GM12864 (cell line): ENCODE measurements at regions not wholly inside any gene's neighbourhood (a gene's known extent, or its start where the extent isn't known, plus 50 kb on each side); places are given as distances from the start of the nearest gene placed in this dataset.

Source experiments
- DNase-seq: peaks from one replicate; pipeline ENCODE4 v3.0.0-alpha.2; 2011; ENCODE audit warnings: low read depth
- H3K4me3 ChIP-seq: 2 replicates; pipeline ENCODE4 v1.5.1; 2011; ENCODE audit warnings: mild to moderate bottlenecking, low read depth, low read length, control low read depth
- TF ChIP-seq, protein P1 (sequence below): IDR thresholded peaks from 2 replicates; pipeline ENCODE4 v1.5.1; 2011; ENCODE audit warnings: low read depth, mild to moderate bottlenecking, moderate library complexity, low read length, control low read depth, inconsistent platforms; ENCODE audit errors: missing control alignments

DNA sequence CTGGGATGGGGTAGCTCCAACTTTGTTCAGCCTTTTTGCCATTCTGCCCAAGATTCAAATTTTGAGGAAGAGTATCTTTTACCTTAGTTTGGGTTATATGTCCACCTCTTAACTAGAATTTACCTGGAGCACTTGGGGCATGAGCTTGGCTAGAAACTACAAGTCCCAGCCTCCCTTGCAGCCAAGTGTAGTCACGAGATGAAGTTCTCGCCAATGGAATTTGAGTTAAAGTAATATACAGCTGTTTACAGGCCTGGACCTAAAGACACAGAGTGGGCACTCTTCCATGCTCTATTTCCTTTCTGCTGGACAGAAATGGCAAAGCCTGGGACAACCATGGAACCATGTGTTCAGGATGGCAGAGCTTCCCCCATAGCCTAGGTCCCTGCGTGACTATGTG, 233.6 kb upstream of the GATB start:
- DNase-seq, result no peak
- H3K4me3 ChIP-seq, result no peak overlapping the region
- TF ChIP-seq, protein P1, sequence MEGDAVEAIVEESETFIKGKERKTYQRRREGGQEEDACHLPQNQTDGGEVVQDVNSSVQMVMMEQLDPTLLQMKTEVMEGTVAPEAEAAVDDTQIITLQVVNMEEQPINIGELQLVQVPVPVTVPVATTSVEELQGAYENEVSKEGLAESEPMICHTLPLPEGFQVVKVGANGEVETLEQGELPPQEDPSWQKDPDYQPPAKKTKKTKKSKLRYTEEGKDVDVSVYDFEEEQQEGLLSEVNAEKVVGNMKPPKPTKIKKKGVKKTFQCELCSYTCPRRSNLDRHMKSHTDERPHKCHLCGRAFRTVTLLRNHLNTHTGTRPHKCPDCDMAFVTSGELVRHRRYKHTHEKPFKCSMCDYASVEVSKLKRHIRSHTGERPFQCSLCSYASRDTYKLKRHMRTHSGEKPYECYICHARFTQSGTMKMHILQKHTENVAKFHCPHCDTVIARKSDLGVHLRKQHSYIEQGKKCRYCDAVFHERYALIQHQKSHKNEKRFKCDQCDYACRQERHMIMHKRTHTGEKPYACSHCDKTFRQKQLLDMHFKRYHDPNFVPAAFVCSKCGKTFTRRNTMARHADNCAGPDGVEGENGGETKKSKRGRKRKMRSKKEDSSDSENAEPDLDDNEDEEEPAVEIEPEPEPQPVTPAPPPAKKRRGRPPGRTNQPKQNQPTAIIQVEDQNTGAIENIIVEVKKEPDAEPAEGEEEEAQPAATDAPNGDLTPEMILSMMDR, result no peak

DNA sequence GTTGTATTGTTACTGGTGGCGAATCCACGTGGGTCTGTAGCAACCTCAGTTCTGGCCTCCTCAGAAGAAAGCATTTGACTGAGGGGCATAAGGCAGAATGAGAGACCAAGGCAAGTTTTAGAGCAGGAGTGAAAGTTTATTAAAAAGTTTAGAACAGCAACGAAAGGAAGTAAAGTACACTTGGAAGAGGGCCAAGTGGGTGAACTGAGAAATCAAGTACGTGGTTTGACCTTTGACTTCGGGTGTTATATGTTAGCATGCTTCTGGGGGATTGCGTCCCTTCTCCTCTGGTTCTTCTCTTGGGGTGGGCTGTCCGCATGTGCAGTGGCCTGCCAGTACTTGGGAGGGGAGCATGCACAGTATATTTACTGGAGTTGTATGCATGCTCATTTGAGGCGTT, 232.7 kb upstream of the GATB start:
- TF ChIP-seq, protein P1, result no peak
- no peak for DNase-seq
- no peak overlapping the region for H3K4me3 ChIP-seq

DNA sequence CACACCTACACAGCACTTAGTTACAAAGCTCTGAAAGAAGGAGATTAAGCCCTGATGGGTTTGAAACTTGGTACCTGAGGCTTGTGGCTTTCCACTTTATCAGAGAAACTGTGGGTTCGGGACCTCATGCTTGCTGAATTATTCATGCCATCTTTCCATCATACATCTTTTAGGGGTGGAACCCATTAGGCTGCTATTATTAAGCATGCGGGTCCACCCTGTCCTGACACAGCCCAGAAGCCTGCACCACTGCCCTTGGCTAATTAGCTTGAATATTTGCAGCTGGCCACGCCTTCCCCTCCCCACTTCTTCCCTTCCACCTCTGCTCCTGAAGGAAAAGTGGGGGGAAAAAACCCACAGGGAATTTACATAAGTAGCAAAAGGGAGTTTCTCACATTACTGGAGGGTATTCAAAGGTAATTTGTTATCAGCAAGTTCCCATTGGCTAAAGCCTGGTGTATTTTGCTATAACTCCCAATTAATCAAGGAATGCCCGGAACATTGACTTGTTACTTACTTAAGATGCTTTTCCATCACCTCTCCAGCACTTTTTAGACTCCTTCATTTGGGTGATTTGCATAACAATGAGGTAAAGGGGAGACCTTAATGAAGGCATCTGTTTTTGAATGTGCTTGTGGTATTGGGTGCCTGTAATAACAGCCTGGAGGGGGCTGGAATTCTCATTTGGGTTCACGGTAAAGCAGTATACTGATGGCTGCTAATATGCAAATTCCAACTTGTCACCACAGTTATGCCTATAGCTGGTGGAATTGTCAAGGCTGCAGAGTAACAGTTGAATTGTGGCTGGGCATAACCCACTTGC, 231.7 kb upstream of the GATB start:
- TF ChIP-seq, protein P1, result no peak
- DNase-seq, result no peak
- H3K4me3 ChIP-seq, result no peak overlapping the region

DNA sequence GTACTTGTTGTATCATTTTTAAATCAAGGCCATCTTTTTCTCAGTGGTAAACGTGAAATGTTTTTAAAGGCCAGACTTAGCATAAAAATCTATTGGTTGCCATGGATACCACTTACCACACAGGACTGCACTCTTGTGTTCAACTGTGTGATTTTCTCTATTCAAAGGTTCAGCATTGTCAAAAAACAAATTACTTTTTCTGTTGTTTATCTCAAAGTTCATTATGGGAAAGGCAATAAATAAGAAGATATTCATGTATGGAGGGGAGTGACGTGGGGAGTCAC, 231.0 kb upstream of the GATB start:
- TF ChIP-seq, protein P1, result no peak
- DNase-seq, result no peak
- H3K4me3 ChIP-seq, result no peak overlapping the region

DNA sequence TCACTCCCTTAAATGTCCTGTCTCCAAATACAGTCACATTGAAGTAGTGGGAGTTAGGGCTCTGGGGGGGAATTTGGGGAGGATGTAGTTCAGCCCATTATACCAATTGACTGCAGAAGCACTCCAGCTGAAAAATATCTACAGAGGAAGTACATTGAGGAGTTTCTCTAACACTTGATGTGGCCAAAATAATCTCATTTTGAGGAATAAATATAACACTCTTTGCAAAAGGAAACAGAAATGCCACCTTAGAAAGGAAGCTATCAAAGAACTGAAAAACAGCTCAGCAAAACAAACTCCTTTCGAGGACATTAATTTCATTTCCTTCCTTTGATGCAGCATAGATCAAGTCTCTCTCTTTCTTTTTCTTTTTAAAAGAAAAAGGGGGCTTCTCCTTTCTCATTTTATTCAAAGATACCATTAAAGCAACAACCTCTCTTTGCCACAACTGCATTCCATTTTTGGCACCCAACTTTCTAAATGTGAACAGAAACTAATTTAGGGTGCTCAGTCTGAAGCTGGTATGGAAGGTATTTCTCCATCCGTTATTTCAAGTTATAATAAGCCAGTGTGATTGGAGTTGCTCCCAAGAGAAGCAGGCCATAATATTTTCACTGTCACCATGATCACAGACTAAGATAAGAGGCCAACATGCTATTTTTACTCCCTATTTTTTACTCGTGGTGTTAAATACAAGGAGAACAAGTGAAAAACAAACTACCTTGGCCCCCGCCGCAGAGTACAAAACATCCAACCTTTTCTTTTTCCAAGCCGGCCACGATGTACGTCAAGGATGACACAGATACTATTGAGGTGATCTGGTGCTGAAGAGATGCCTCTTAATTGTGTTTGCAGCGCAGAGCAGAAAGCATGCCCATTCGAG, 230.4 kb upstream of the GATB start:
- H3K4me3 ChIP-seq, result no peak overlapping the region
- TF ChIP-seq, protein P1, result no peak
- no peak for DNase-seq

DNA sequence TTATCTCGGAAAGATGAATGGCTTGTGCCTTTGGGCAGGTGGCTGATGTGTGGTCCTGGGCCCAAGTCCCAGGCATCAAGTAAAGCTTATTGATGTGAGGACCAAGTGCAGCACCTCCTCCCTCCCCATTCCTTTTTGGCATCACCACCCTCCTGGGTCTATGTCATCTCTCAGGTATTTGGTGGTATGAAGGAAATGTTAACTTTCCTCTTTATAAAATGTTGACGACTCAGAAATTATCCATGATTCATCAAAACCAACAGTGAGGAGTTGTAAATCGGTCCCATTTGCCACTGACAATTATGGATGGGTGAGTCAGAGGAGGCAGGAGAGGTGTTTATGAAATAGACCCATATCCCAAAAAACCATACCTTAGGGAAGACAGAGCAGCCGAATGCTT, 229.4 kb upstream of the GATB start:
- no peak for DNase-seq
- H3K4me3 ChIP-seq, result no peak overlapping the region
- TF ChIP-seq, protein P1, result no peak
